BJ (cell line): ENCODE measurements at regions not wholly inside any gene's neighbourhood (a gene's known extent, or its start where the extent isn't known, plus 50 kb on each side); places are given as distances from the start of the nearest gene placed in this dataset.

Experiments used
- CTCF ChIA-PET: fragments of 350-600 bp; formaldehyde crosslinking; extraction: SDS; loops from one replicate; lab custom pipeline; 2021; ENCODE audit warnings: antibody characterized with exemption, inconsistent platforms; lab: Yijun Ruan, JAX
- POLR2A ChIA-PET: fragments of 300-600 bp; sonication (Branson Sonifier 250); formaldehyde crosslinking; extraction: SDS; loops from one replicate; lab custom pipeline; 2021; ENCODE audit warnings: antibody characterized with exemption; lab: Charles Lee
- DNase-seq: peaks from one replicate; pipeline ENCODE4 v3.0.0-alpha.2; 2011; ENCODE audit warnings: low read depth
- H3K27me3 ChIP-seq: 2 replicates; pipeline ENCODE4 v1.6.0; 2011; ENCODE audit warnings: low read length; ENCODE audit not compliant: control insufficient read depth, insufficient read depth
- H3K36me3 ChIP-seq: 2 replicates; pipeline ENCODE4 v1.5.1; 2011; ENCODE audit warnings: low read length; ENCODE audit not compliant: control insufficient read depth, insufficient read depth
- H3K4me3 ChIP-seq: 2 replicates; pipeline ENCODE4 v1.5.1; 2011; ENCODE audit warnings: low read depth, mild to moderate bottlenecking, control low read depth, low read length
- TF ChIP-seq, protein P1 (sequence below): IDR thresholded peaks from 2 replicates; pipeline ENCODE4 v1.5.1; 2011; ENCODE audit warnings: low read depth, mild to moderate bottlenecking, control low read depth, inconsistent platforms, low read length, moderate library complexity; ENCODE audit not compliant: insufficient read depth

DNA sequence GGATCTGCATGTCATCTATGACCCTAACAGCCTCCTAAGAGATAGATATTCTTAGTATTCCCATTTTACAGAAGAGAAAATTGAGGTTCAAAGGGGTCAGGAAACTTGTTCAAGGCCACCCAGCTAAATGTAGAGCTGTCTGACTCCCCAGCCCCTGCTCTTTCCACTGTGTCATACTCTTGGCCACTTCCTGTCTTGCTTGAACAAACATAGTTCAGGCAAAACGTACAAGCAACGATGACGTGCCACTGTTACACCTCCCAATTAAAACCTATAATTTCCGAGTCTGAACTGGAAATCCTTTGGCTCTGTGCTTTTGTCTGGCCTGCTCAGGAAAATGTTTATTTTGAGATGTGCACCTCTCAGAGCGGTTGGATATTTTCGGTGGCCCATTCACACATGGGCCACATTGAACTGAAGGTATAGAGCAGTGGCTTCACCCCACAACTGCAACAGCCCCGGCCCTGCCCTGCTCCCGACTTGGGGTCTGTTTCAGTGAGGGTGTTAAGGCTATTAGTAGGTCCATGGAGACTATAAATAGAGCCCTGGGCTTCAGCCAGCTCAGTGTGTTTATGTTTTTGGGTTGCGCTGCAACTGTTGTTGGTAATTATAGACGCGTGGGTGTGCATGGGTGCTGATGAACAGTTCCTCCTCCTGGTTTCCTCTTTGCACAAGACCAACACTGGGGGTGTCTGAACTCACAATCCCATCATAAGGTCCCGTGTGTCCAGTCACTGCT, 172.3 kb upstream of the ADO start:
- ChIA-PET POLR2A (no interaction called here), CTCF (no interaction called here)
- no peaks in the 10 kb centered on the region for H3K27me3 ChIP-seq
- DNase-seq = no peak
- no peaks in the 10 kb centered on the region for H3K36me3 ChIP-seq
- TF ChIP-seq, protein P1, sequence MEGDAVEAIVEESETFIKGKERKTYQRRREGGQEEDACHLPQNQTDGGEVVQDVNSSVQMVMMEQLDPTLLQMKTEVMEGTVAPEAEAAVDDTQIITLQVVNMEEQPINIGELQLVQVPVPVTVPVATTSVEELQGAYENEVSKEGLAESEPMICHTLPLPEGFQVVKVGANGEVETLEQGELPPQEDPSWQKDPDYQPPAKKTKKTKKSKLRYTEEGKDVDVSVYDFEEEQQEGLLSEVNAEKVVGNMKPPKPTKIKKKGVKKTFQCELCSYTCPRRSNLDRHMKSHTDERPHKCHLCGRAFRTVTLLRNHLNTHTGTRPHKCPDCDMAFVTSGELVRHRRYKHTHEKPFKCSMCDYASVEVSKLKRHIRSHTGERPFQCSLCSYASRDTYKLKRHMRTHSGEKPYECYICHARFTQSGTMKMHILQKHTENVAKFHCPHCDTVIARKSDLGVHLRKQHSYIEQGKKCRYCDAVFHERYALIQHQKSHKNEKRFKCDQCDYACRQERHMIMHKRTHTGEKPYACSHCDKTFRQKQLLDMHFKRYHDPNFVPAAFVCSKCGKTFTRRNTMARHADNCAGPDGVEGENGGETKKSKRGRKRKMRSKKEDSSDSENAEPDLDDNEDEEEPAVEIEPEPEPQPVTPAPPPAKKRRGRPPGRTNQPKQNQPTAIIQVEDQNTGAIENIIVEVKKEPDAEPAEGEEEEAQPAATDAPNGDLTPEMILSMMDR = no peak
- H3K4me3 ChIP-seq = no peak overlapping the region

DNA sequence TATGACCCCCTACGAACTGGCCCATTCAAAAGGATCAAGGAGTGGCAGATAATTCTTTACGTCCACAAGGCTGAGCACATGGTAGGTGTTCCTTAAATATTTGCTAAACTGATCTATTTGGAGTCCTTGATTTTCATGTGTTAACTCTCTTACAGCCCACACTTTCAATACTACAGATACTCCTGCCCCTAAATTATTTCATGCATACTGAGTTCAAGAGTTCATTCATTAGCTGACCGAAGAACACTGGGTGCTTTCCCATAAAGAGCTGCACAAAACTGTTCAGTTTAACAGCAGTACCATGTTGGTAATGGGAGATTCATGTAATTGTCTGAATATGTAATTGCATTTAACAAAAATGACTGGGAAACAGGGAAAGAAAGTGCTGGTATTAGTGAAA, 170.5 kb upstream of the ADO start:
- Histone ChIP-seq H3K27me3 (no peaks in the 10 kb centered on the region), H3K36me3 (no peaks in the 10 kb centered on the region), H3K4me3 (no peak overlapping the region)
- ChIA-PET POLR2A (no interaction called here), CTCF (no interaction called here)
- TF ChIP-seq, protein P1 = no peak
- DNase-seq = no peak

DNA sequence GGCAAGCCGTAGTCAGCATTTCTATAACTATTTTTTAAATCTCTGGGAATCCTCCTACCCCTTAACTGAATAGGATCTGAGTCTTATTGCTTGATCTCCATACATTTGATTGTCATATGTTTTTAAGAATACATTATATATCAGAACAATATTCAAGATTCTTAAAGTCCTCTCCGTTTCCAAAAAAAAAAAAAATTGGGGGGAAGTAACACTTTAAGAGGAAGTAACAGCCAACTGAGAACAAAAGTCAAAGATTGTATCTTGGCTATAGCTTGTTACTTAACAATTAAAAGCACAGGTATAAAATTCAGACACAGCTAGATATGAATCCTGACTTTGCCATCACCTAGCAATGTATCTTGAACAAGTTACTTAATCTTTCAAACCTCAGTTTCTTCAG, 169.9 kb upstream of the ADO start:
- TF ChIP-seq, protein P1 = no peak
- Histone ChIP-seq H3K4me3 (no peak overlapping the region), H3K27me3 (no peaks in the 10 kb centered on the region), H3K36me3 (no peaks in the 10 kb centered on the region)
- CTCF ChIA-PET = no interaction called here
- DNase-seq = no peak
- POLR2A ChIA-PET = no interaction called here

DNA sequence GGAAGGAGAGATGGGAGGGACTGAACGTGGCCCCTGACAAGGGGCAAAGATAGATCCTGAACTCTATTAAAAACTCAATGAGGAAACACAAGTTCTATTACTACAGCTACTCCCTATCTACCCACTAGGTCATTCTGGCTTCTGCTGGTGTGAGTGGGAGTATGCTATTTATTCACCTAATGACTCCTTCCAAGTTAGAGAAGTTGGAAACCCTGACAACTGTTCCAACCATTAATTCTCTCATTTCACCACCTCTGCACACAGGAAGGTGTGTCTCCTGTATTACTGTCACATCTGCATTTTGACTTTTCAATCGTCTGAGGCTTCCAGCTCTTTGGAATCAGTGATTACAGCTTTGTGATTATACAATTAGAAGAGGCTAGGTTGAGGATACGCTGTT, 169.4 kb upstream of the ADO start:
- ChIA-PET POLR2A (no interaction called here), CTCF (no interaction called here)
- TF ChIP-seq, protein P1 = no peak

DNA sequence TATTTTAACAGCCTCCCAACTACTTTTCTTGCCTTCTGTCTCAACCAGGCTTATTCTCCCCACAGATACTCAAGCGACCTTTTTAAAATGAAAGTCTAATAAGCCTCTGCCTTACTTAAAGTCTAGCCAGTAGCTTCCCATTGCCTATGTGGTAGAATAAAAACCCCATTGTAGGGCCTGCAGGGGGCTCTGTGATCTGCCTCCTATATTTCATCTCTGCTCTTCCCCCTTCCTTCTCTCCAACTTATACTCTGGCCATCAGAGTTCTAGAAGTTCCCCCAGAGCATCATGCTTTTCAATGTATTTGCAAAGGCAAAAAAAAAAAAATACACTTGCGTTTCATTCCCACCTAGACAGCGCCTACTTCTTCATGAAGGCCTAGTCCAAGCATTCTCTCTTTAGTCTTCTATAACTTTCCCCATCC, 167.7 kb upstream of the ADO start:
- Histone ChIP-seq H3K4me3 (no peak overlapping the region), H3K36me3 (no peaks in the 10 kb centered on the region), H3K27me3 (no peaks in the 10 kb centered on the region)
- no peak for DNase-seq
- TF ChIP-seq, protein P1 = no peak
- CTCF ChIA-PET = interaction anchor here (1.4 to 1.9 kb wide), 3 partner anchors 15 to 21 kb away, joined by 3 to 5 read pairs (median 5); no protein-coding TSS in a partner anchor
- POLR2A ChIA-PET = no interaction called here

More for the DNA sequence above, 169.4 kb upstream of the ADO start:
- Histone ChIP-seq H3K36me3 (no peaks in the 10 kb centered on the region), H3K27me3 (no peaks in the 10 kb centered on the region), H3K4me3 (no peak overlapping the region)
- no peak for DNase-seq
